AG04450 (cell line): ENCODE measurements at regions not wholly inside any gene's neighbourhood (a gene's known extent, or its start where the extent isn't known, plus 50 kb on each side); places are given as distances from the start of the nearest gene placed in this dataset.

ENCODE experiments used
- CTCF ChIA-PET: fragments of 300-600, 350-600 bp; formaldehyde crosslinking; extraction: SDS; loops from one replicate; lab custom pipeline; 2022; ENCODE audit warnings: antibody characterized with exemption, inconsistent platforms; lab: Charles Lee
- POLR2A ChIA-PET: fragments of 350-600 bp; formaldehyde crosslinking; extraction: SDS; loops from one replicate; lab custom pipeline; 2021; ENCODE audit warnings: antibody characterized with exemption, inconsistent platforms; lab: Yijun Ruan, JAX
- DNase-seq: peaks from one replicate; pipeline ENCODE4 v3.0.0-alpha.2; 2011; ENCODE audit warnings: low read depth, low spot score
- H3K27ac ChIP-seq: one replicate; pipeline ENCODE4 v1.5.1; 2012; ENCODE audit warnings: low read depth, low read length, control low read depth
- H3K27me3 ChIP-seq: one replicate; pipeline ENCODE4 v1.6.0; 2012; ENCODE audit warnings: low read length; ENCODE audit not compliant: control insufficient read depth, insufficient read depth
- H3K4me3 ChIP-seq: 2 replicates; pipeline ENCODE4 v1.5.1; 2011; ENCODE audit warnings: mild to moderate bottlenecking, low read depth, low read length, control low read depth
- H3K9me3 ChIP-seq: 2 replicates; pipeline ENCODE4 v1.5.1; 2012; ENCODE audit warnings: low read length; ENCODE audit not compliant: control insufficient read depth, insufficient read depth
- TF ChIP-seq, protein P1 (sequence below): IDR thresholded peaks from 2 replicates; pipeline ENCODE4 v1.5.1; 2011; ENCODE audit warnings: low read depth, low read length, control low read depth, inconsistent platforms

DNA sequence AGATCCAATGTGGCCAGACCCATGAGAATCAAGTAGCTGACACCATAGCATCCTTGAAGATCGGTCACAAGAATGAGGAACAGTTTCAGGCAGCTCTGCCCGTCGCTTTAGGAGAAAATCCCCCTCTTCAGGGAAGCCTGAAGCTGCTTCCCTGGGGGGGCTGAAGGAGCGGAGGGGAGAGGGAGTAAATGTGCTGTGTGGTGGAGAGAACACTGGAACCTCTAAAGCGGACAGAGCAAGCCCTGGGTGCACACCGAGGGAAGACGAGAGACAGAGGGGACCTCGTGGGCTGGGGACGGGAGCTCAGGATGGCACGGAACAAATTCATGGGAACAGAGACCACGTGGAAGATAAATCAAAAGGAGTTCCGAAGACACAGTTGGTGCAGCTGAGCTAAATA is 154.3 kb downstream of the NDUFA10 start:
- Histone ChIP-seq H3K4me3 (no peak overlapping the region), H3K27ac (no peak overlapping the region), H3K9me3 (peaks cover 67% of the 10 kb centered on the region), H3K27me3 (no peaks in the 10 kb centered on the region)
- TF ChIP-seq, protein P1, sequence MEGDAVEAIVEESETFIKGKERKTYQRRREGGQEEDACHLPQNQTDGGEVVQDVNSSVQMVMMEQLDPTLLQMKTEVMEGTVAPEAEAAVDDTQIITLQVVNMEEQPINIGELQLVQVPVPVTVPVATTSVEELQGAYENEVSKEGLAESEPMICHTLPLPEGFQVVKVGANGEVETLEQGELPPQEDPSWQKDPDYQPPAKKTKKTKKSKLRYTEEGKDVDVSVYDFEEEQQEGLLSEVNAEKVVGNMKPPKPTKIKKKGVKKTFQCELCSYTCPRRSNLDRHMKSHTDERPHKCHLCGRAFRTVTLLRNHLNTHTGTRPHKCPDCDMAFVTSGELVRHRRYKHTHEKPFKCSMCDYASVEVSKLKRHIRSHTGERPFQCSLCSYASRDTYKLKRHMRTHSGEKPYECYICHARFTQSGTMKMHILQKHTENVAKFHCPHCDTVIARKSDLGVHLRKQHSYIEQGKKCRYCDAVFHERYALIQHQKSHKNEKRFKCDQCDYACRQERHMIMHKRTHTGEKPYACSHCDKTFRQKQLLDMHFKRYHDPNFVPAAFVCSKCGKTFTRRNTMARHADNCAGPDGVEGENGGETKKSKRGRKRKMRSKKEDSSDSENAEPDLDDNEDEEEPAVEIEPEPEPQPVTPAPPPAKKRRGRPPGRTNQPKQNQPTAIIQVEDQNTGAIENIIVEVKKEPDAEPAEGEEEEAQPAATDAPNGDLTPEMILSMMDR: no peak
- POLR2A ChIA-PET: no interaction called here
- CTCF ChIA-PET: no interaction called here
- DNase-seq: no peak

DNA sequence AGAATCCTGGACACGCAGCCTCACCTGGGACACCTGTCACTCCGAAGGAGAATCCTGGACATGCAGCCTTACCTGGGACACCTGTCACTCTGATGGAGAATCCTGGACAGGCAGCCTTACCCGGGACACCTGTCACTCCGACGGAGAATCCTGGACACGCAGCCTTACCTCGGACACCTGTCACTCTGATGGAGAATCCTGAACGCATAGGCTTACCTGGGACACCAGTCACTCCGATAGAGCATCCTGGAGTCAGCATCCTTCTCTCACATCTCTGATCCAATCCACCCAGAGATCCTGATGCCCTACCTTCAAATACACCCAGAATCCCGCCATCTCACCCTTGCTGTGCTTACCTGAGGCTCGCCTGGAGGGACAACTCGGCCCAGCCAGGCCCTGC is 154.9 kb downstream of the NDUFA10 start:
- Histone ChIP-seq H3K4me3 (no peak overlapping the region), H3K27me3 (no peaks in the 10 kb centered on the region), H3K9me3 (peaks cover 72% of the 10 kb centered on the region), H3K27ac (no peak overlapping the region)
- TF ChIP-seq, protein P1: no peak
- ChIA-PET CTCF (no interaction called here), POLR2A (no interaction called here)
- no peak for DNase-seq

DNA sequence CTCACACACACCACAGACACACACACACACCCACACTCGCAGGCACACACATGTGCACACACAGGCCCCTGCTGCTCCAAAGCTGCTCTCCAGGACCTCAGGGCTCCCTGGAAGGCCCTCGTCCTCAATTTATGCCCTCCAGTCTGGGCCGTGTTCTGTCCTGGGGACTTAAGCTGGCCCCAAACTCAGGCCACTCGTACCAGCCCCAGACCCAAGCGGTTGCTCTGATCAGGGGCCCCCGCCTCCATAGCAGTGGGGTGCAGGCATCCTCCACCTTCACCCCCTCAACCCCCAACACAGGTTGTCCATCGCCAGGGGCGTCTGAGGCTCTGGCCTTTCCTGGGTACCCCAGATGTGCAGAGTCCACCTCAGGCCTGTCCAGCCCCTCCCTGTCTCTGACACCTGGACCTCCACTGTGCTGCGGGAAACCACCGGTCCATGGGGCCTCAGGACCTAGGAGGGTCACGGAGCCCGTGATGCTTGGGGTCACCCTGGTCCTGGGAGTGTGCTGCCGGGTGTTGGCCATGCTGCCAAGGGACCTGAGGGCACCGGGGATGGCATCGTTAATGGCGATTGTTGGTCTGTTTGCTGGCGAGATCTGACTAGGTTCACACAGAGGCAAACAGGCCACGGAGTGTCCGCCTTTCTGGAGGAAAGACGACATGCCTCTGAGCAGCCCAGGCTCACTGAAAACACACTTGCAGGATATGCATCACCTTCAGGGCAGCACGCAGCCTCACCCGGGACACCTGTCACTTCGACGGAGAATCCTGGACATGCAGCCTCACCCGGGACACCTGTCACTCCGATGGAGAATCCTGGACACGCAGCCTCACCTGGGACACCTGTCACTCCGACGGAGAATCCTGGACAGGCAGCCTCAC is 155.6 kb downstream of the NDUFA10 start:
- ChIA-PET CTCF (no interaction called here), POLR2A (no interaction called here)
- H3K27ac ChIP-seq: no peak overlapping the region
- DNase-seq: no peak
- no peak overlapping the region for H3K4me3 ChIP-seq
- H3K9me3 ChIP-seq: peaks cover 73% of the 10 kb centered on the region
- TF ChIP-seq, protein P1: no peak
- H3K27me3 ChIP-seq: no peaks in the 10 kb centered on the region

DNA sequence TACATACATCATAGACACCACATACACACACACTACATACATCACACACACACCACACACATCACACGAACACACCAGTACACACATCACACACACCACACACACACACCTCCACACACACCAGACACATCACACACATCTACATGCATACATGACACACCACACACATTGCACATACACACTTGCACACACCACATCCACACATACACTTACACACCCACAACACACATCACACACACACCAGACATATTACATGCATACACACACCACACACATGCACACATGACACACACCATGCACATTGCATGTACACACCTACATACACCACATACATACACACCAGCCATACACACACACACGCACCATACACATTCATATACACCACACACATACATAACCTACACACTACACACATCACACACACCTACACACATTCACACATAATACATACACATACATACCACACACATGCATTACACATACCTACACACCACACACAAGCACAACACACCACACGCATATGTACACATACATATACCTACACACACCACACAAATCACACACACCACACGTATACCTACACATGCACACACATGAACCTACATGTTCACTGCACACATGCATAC is 156.5 kb downstream of the NDUFA10 start:
- Histone ChIP-seq H3K9me3 (peaks cover 72% of the 10 kb centered on the region), H3K27ac (no peak overlapping the region), H3K4me3 (no peak overlapping the region), H3K27me3 (no peaks in the 10 kb centered on the region)
- POLR2A ChIA-PET: no interaction called here
- CTCF ChIA-PET: no interaction called here
- no peak for DNase-seq
- TF ChIP-seq, protein P1: no peak

DNA sequence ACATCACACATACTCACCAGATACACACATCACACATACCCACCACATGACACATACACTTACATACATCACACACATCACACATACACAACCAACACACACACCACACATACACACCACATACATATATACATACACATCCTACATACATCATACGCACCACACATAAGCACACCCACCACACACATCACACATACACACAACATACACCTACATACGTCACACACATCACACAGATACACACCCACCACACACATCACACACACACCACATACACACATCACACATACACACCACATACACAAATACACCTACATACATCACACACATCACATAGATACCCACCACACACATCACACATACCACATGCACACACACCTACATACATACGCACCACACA is 158.4 kb downstream of the NDUFA10 start:
- H3K27ac ChIP-seq: no peak overlapping the region
- H3K9me3 ChIP-seq: peaks cover 70% of the 10 kb centered on the region
- H3K4me3 ChIP-seq: no peak overlapping the region
- CTCF ChIA-PET: no interaction called here
- POLR2A ChIA-PET: no interaction called here
- H3K27me3 ChIP-seq: no peaks in the 10 kb centered on the region
- TF ChIP-seq, protein P1: no peak
- no peak for DNase-seq
